GM12892 (cell line): ENCODE measurements at regions not wholly inside any gene's neighbourhood (a gene's known extent, or its start where the extent isn't known, plus 50 kb on each side); places are given as distances from the start of the nearest gene placed in this dataset.

Experiments
- POLR2A ChIP-seq: IDR thresholded peaks from 2 replicates; pipeline ENCODE4 v1.6.1; 2011; ENCODE audit warnings: low read depth, low read length, control low read depth
- POLR2AphosphoS5 ChIP-seq: IDR thresholded peaks from 2 replicates; pipeline ENCODE4 v1.6.1; 2011; ENCODE audit warnings: low read depth, low read length, control low read depth
- TAF1 ChIP-seq: IDR thresholded peaks from 2 replicates; pipeline ENCODE4 v1.6.1; 2011; ENCODE audit warnings: low read depth, mild to moderate bottlenecking, control low read depth, low read length, borderline replicate concordance

- TF ChIP-seq POLR2A: no peak
- no peak for TF ChIP-seq TAF1
- TF ChIP-seq POLR2AphosphoS5: no peak
Measured at GRCh38 chr13:33606692-33607091, 211.3 kb upstream of the RFC3 start.
